ENCODE measurements at regions not wholly inside any gene's neighbourhood (a gene's known extent, or its start where the extent isn't known, plus 50 kb on each side); places are given as distances from the start of the nearest gene placed in this dataset.

DNA sequence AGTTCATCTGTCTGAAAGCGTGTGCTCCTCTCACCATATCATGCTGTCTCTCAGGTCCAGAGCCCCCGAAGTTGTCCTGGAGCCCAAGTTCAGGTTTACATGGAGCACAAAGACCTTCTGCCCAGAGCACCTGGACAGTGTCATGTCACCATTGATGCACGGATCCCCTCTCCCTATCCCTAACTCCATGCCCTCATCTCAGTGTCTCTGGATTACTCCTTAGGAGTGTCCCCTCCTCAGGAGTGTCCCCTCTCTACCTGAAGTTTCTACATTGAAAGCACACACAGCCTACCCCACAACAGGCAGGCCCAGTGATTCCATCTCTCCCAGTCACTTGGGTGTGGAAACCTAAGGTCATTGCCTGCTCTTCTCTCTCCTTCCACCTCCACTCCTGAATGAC, 144.1 kb upstream of the NCKAP5 start:
- DNase-seq (ENCODE audit: low spot score) (no peak), ATAC-seq (ENCODE audit: low FRiP score) (no peak)
- TF ChIP-seq, protein P1, sequence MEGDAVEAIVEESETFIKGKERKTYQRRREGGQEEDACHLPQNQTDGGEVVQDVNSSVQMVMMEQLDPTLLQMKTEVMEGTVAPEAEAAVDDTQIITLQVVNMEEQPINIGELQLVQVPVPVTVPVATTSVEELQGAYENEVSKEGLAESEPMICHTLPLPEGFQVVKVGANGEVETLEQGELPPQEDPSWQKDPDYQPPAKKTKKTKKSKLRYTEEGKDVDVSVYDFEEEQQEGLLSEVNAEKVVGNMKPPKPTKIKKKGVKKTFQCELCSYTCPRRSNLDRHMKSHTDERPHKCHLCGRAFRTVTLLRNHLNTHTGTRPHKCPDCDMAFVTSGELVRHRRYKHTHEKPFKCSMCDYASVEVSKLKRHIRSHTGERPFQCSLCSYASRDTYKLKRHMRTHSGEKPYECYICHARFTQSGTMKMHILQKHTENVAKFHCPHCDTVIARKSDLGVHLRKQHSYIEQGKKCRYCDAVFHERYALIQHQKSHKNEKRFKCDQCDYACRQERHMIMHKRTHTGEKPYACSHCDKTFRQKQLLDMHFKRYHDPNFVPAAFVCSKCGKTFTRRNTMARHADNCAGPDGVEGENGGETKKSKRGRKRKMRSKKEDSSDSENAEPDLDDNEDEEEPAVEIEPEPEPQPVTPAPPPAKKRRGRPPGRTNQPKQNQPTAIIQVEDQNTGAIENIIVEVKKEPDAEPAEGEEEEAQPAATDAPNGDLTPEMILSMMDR (IDR thresholded peaks at IDR 0.05) = no peak

DNA sequence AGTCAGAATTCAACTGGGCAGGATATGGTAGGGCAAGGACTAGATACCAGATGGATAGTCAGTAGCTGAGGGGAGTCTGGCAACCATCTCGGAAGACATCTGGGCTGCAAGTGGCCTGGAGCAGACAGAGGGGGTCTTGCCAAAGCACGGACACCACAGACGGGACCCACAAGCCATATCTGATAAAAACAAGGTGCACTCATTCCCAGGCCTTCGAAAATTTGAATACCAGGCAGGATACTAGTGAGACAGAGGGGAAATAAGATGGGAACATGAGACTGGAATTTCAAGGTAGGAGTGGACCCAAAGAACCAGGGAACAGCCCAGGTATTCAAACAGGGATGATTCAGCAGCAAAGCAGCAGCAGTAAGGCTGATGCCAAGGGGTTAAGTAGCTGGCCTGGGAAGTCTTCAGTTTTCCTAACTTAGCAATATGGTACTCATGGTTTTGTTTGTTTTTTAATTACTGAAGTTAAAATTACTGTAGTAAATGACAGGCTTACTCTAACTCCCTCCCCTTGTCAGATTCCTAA, 144.9 kb upstream of the NCKAP5 start:
- DNase-seq (ENCODE audit: low spot score) (no peak), ATAC-seq (ENCODE audit: low FRiP score) (no peak)
- TF ChIP-seq, protein P1 (IDR thresholded peaks at IDR 0.05) = no peak

DNA sequence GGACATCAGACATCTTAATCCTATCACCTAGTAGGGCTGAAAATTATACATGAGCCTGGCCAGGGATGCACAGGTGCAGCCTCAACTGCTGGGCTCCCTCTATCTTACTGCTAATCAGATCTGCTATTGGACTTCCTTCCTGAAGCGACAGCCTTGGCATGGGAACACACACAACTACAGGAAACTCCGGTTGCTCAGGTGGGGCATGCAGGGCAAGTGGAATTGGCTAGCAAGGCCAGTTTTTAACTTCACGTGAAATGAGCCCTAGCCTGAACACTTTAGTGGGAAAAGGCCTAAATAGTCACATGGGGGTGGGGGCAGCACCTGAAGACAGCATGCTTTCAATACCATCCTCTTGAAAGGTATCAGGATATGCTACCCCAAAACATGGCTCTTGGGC, 147.9 kb upstream of the NCKAP5 start:
- ATAC-seq (ENCODE audit: low FRiP score) = no peak
- TF ChIP-seq, protein P1 (IDR thresholded peaks at IDR 0.05) = no peak
- no peak for DNase-seq (ENCODE audit: low spot score)

DNA sequence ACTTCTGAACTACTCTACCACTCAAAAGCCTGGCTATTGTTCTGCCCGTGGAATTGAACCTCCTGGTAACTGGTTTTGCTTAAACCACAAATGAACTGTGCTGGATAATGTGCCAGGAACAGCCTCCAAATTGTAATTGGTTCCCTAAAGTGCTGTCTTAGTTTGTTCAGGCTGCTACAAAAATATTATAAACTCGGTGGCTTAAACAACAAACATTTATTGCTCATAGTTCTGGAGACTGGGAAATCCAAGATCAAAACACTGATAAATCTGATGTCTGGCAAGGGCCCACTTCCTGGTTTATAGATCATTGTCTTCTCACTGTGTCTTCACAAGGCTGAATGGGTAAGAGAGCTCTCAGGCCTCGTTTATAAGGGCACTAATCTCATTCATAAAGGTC, 149.2 kb upstream of the NCKAP5 start:
- ATAC-seq (ENCODE audit: low FRiP score) (no peak), DNase-seq (ENCODE audit: low spot score) (no peak)
- TF ChIP-seq, protein P1 (IDR thresholded peaks at IDR 0.05) = no peak

DNA sequence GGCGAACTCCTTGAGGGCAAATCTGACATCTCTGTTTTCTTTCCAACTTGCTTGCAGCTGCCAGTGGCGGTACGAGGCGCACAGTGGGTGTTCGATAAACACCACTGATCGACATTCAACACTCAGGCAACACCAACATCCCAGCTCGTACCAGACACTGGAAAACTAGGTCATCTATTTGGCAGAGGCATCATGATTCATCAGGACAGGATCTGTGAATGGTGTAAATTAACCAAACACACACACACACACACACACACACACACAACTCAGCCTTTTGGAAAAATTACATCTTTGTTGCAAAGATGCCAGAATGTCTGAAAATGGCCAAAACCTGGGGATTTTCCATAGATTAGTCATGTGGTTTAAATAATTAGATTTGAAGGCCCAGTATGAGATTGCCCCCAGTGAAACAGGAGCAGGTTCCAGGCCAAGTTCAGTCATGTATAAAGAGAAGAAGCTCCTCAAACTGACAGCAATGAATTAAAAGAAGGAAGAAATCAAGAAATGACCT, 150.5 kb upstream of the NCKAP5 start:
- ATAC-seq (ENCODE audit: low FRiP score) (peak; percentile 59), DNase-seq (ENCODE audit: low spot score) (no peak)
- TF ChIP-seq, protein P1 (IDR thresholded peaks at IDR 0.05) = no peak

DNA sequence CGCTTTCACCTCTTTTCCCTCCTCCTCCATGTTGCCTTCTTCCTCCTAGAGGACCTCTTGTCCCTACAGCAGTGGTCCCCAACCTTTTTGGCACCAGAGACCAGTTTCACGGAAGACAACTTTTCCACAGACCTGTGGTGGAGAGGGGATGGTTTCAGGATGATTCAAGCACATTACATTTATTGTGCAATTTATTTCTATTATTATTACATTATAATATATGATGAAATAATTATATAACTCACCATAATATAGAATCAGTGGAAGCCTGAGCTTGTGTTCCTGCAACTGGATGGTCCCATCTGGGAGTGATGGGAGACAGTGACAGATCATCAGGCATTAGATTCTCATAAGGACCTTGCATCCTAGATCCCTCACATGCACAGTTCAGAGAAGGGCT, 152.2 kb upstream of the NCKAP5 start:
- DNase-seq (ENCODE audit: low spot score) = no peak
- ATAC-seq (ENCODE audit: low FRiP score) = no peak
- TF ChIP-seq, protein P1 (IDR thresholded peaks at IDR 0.05) = no peak

DNA sequence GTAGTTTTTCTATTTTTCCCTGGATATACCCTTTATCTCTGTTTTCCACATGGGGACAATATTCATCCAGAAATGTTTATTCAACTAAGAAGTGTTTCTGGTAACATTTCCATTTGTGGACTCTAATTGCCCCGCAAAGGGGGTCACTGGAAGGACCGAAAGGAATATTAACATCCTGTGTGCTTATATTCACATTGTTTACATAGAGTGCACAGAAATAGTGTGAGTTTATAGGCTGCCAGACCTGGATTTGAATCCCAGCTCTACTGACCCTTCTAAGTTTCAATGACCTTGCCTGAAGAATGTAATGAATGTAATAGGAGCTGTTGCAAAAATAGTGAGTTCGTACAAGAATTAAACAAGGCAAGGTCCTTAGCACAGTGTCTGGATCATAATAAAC, 152.9 kb upstream of the NCKAP5 start:
- no peak for ATAC-seq (ENCODE audit: low FRiP score)
- TF ChIP-seq, protein P1 (IDR thresholded peaks at IDR 0.05) = no peak
- no peak for DNase-seq (ENCODE audit: low spot score)

Data from omental fat pad (tissue), 3 donors.